Activated T-cell treated with anti-CD3 and anti-CD28 coated beads, Interleukin-2, amount 50 U/mL, for 24 hours (primary cell): ENCODE measurements at regions not wholly inside any gene's neighbourhood (a gene's known extent, or its start where the extent isn't known, plus 50 kb on each side); places are given as distances from the start of the nearest gene placed in this dataset.

Source experiments
- DNase-seq: peaks from one replicate; pipeline ENCODE4 v3.0.0-alpha.2; 2020
- H3K27ac Mint-ChIP-seq: 2 replicates; pipeline ENCODE4 v1.8.0; 2020; ENCODE audit warnings: mild to moderate bottlenecking, mixed read lengths
- H3K27me3 Mint-ChIP-seq: 2 replicates; pipeline ENCODE4 v1.8.0; 2020; ENCODE audit warnings: mixed read lengths
- H3K36me3 Mint-ChIP-seq: 2 replicates; pipeline ENCODE4 v1.8.0; 2020; ENCODE audit warnings: low read depth, mixed read lengths
- H3K4me1 Mint-ChIP-seq: 2 replicates; pipeline ENCODE4 v1.8.0; 2020; ENCODE audit warnings: low read depth, mixed read lengths
- H3K4me3 Mint-ChIP-seq: 2 replicates; pipeline ENCODE4 v1.8.0; 2020; ENCODE audit warnings: mild to moderate bottlenecking, moderate library complexity, mixed read lengths
- H3K9me3 Mint-ChIP-seq: 2 replicates; pipeline ENCODE4 v1.8.0; 2020; ENCODE audit warnings: mixed read lengths

- Mint-ChIP-seq H3K4me3 (no peak overlapping the region), H3K27me3 (peaks cover 10% of the 10 kb centered on the region), H3K27ac (no peak overlapping the region), H3K9me3 (no peaks in the 10 kb centered on the region), H3K36me3 (no peaks in the 10 kb centered on the region), H3K4me1 (no peaks in the 10 kb centered on the region)
- DNase-seq: no peak
Measured at GRCh38 chr7:155928583-155928982, 116.3 kb upstream of the SHH start.

- H3K9me3 Mint-ChIP-seq: no peaks in the 10 kb centered on the region
- DNase-seq: no peak
- no peaks in the 10 kb centered on the region for H3K36me3 Mint-ChIP-seq
- no peak overlapping the region for H3K27ac Mint-ChIP-seq
- H3K27me3 Mint-ChIP-seq: peaks cover 10% of the 10 kb centered on the region
- H3K4me3 Mint-ChIP-seq: no peak overlapping the region
- H3K4me1 Mint-ChIP-seq: no peaks in the 10 kb centered on the region
Measured at GRCh38 chr7:155927905-155928304, 115.6 kb upstream of the SHH start.

- no peaks in the 10 kb centered on the region for H3K4me1 Mint-ChIP-seq
- no peaks in the 10 kb centered on the region for H3K36me3 Mint-ChIP-seq
- H3K27me3 Mint-ChIP-seq: peaks cover 10% of the 10 kb centered on the region
- H3K9me3 Mint-ChIP-seq: no peaks in the 10 kb centered on the region
- H3K4me3 Mint-ChIP-seq: no peak overlapping the region
- no peak for DNase-seq
- H3K27ac Mint-ChIP-seq: no peak overlapping the region
Measured at GRCh38 chr7:155925682-155926081, 113.4 kb upstream of the SHH start.

GRCh38 chr7:155922067-155922816, 110.0 kb upstream of the SHH start:
- no peak for DNase-seq
- H3K4me3 Mint-ChIP-seq: no peak overlapping the region
- peaks cover 3% of the 10 kb centered on the region for H3K27me3 Mint-ChIP-seq
- H3K4me1 Mint-ChIP-seq: no peaks in the 10 kb centered on the region
- H3K36me3 Mint-ChIP-seq: no peaks in the 10 kb centered on the region
- peaks cover 4% of the 10 kb centered on the region for H3K9me3 Mint-ChIP-seq
- H3K27ac Mint-ChIP-seq: no peak overlapping the region

- no peak overlapping the region for H3K4me3 Mint-ChIP-seq
- no peaks in the 10 kb centered on the region for H3K4me1 Mint-ChIP-seq
- H3K9me3 Mint-ChIP-seq: peaks cover 4% of the 10 kb centered on the region
- no peak for DNase-seq
- no peaks in the 10 kb centered on the region for H3K36me3 Mint-ChIP-seq
- H3K27ac Mint-ChIP-seq: no peak overlapping the region
- H3K27me3 Mint-ChIP-seq: peaks cover 3% of the 10 kb centered on the region
Measured at GRCh38 chr7:155921804-155922066, 109.5 kb upstream of the SHH start.

- Mint-ChIP-seq H3K4me1 (no peaks in the 10 kb centered on the region), H3K9me3 (peaks cover 4% of the 10 kb centered on the region), H3K27ac (no peak overlapping the region), H3K27me3 (peaks cover 3% of the 10 kb centered on the region), H3K4me3 (no peak overlapping the region), H3K36me3 (no peaks in the 10 kb centered on the region)
- no peak for DNase-seq
Measured at GRCh38 chr7:155921086-155921803, 109.0 kb upstream of the SHH start.

- no peak overlapping the region for H3K27ac Mint-ChIP-seq
- H3K36me3 Mint-ChIP-seq: no peaks in the 10 kb centered on the region
- peaks cover 4% of the 10 kb centered on the region for H3K9me3 Mint-ChIP-seq
- H3K4me1 Mint-ChIP-seq: no peaks in the 10 kb centered on the region
- no peak for DNase-seq
- H3K4me3 Mint-ChIP-seq: no peak overlapping the region
- peaks cover 3% of the 10 kb centered on the region for H3K27me3 Mint-ChIP-seq
Measured at GRCh38 chr7:155920068-155920461, 107.8 kb upstream of the SHH start.

- Mint-ChIP-seq H3K36me3 (no peaks in the 10 kb centered on the region), H3K27me3 (peaks cover 3% of the 10 kb centered on the region), H3K4me3 (no peak overlapping the region), H3K4me1 (no peaks in the 10 kb centered on the region), H3K27ac (no peak overlapping the region), H3K9me3 (peaks cover 4% of the 10 kb centered on the region)
- no peak for DNase-seq
Measured at GRCh38 chr7:155919391-155920067, 107.3 kb upstream of the SHH start.

GRCh38 chr7:155918720-155919390, 106.6 kb upstream of the SHH start:
- no peak overlapping the region for H3K27ac Mint-ChIP-seq
- H3K4me1 Mint-ChIP-seq: no peaks in the 10 kb centered on the region
- H3K9me3 Mint-ChIP-seq: peaks cover 4% of the 10 kb centered on the region
- DNase-seq: no peak
- no peak overlapping the region for H3K4me3 Mint-ChIP-seq
- H3K36me3 Mint-ChIP-seq: no peaks in the 10 kb centered on the region
- peaks cover 3% of the 10 kb centered on the region for H3K27me3 Mint-ChIP-seq

GRCh38 chr7:155917836-155918430, 105.7 kb upstream of the SHH start:
- no peak overlapping the region for H3K27ac Mint-ChIP-seq
- no peaks in the 10 kb centered on the region for H3K36me3 Mint-ChIP-seq
- H3K4me3 Mint-ChIP-seq: no peak overlapping the region
- H3K4me1 Mint-ChIP-seq: no peaks in the 10 kb centered on the region
- DNase-seq: no peak
- H3K27me3 Mint-ChIP-seq: peaks cover 3% of the 10 kb centered on the region
- H3K9me3 Mint-ChIP-seq: peaks cover 4% of the 10 kb centered on the region

- Mint-ChIP-seq H3K27me3 (peaks cover 3% of the 10 kb centered on the region), H3K4me3 (no peak overlapping the region), H3K27ac (no peak overlapping the region)
Measured at GRCh38 chr7:155916926-155917655, 104.8 kb upstream of the SHH start.

GRCh38 chr7:155914341-155914740, 102.1 kb upstream of the SHH start:
- Mint-ChIP-seq H3K27ac (no peak overlapping the region), H3K4me3 (no peak overlapping the region), H3K4me1 (no peaks in the 10 kb centered on the region), H3K36me3 (no peaks in the 10 kb centered on the region), H3K9me3 (peaks cover 16% of the 10 kb centered on the region), H3K27me3 (peaks cover 3% of the 10 kb centered on the region)
- DNase-seq: no peak

More at GRCh38 chr7:155916926-155917655, 104.8 kb upstream of the SHH start:
- H3K4me1 Mint-ChIP-seq: no peaks in the 10 kb centered on the region
- H3K9me3 Mint-ChIP-seq: peaks cover 6% of the 10 kb centered on the region
- no peak for DNase-seq
- no peaks in the 10 kb centered on the region for H3K36me3 Mint-ChIP-seq

GRCh38 chr7:155913719-155914118, 101.5 kb upstream of the SHH start:
- H3K27ac Mint-ChIP-seq: no peak overlapping the region
- H3K36me3 Mint-ChIP-seq: no peaks in the 10 kb centered on the region
- peaks cover 16% of the 10 kb centered on the region for H3K9me3 Mint-ChIP-seq
- peaks cover 3% of the 10 kb centered on the region for H3K27me3 Mint-ChIP-seq
- no peak overlapping the region for H3K4me3 Mint-ChIP-seq
- DNase-seq: no peak
- no peaks in the 10 kb centered on the region for H3K4me1 Mint-ChIP-seq

- Mint-ChIP-seq H3K27me3 (no peaks in the 10 kb centered on the region), H3K36me3 (no peaks in the 10 kb centered on the region), H3K9me3 (peaks cover 13% of the 10 kb centered on the region), H3K27ac (no peak overlapping the region), H3K4me3 (no peak overlapping the region), H3K4me1 (no peaks in the 10 kb centered on the region)
- DNase-seq: no peak
Measured at GRCh38 chr7:155913291-155913690, 101.0 kb upstream of the SHH start.
